Activated CD4-positive, alpha-beta T cell treated with anti-CD3 and anti-CD28 coated beads, Interleukin-2, amount 10 ng/mL, durations not matched to agents 7 days and 5 days (primary cell): ENCODE measurements at regions not wholly inside any gene's neighbourhood (a gene's known extent, or its start where the extent isn't known, plus 50 kb on each side); places are given as distances from the start of the nearest gene placed in this dataset.

ENCODE experiments used
- CTCF ChIA-PET: fragments of 350-600 bp; sonication (Branson Sonifier 250); formaldehyde crosslinking; loops from one replicate; lab custom pipeline; 2021; ENCODE audit warnings: antibody characterized with exemption; lab: Charles Lee
- POLR2A ChIA-PET: fragments of 350-600 bp; sonication (Branson Sonifier 250); formaldehyde crosslinking; loops from one replicate; lab custom pipeline; 2021; ENCODE audit warnings: antibody characterized with exemption; lab: Charles Lee
- DNase-seq: peaks from one replicate; pipeline ENCODE4 v3.0.0-alpha.2; 2020
- H3K27ac Mint-ChIP-seq: one replicate; pipeline ENCODE4 v1.8.0; 2021; ENCODE audit warnings: mild to moderate bottlenecking, moderate library complexity, mixed read lengths
- H3K27me3 Mint-ChIP-seq: one replicate; pipeline ENCODE4 v1.8.0; 2021; ENCODE audit warnings: mixed read lengths
- H3K36me3 Mint-ChIP-seq: one replicate; pipeline ENCODE4 v1.8.0; 2021; ENCODE audit warnings: low read depth, mixed read lengths
- H3K4me1 Mint-ChIP-seq: one replicate; pipeline ENCODE4 v1.8.0; 2021; ENCODE audit warnings: mixed read lengths
- H3K4me3 Mint-ChIP-seq: one replicate; pipeline ENCODE4 v1.8.0; 2021; ENCODE audit warnings: mild to moderate bottlenecking, moderate library complexity, mixed read lengths
- H3K9me3 Mint-ChIP-seq: one replicate; pipeline ENCODE4 v1.8.0; 2021; ENCODE audit warnings: mixed read lengths

GRCh38 chr5:51172903-51173626 is 210.2 kb upstream of the ISL1 start:
- Mint-ChIP-seq H3K9me3 (no peaks in the 10 kb centered on the region), H3K27ac (no peak overlapping the region), H3K4me3 (no peak overlapping the region), H3K27me3 (no peaks in the 10 kb centered on the region), H3K4me1 (no peaks in the 10 kb centered on the region), H3K36me3 (no peaks in the 10 kb centered on the region)
- ChIA-PET CTCF (no interaction called here), POLR2A (no interaction called here)
- DNase-seq: no peak

- CTCF ChIA-PET: no interaction called here
- POLR2A ChIA-PET: no interaction called here
- Mint-ChIP-seq H3K27ac (no peak overlapping the region), H3K4me3 (no peak overlapping the region), H3K36me3 (no peaks in the 10 kb centered on the region), H3K27me3 (no peaks in the 10 kb centered on the region), H3K9me3 (no peaks in the 10 kb centered on the region), H3K4me1 (no peaks in the 10 kb centered on the region)
- no peak for DNase-seq
Measured at GRCh38 chr5:51181208-51181894, 201.9 kb upstream of the ISL1 start.

- CTCF ChIA-PET: no interaction called here
Measured at GRCh38 chr5:51185850-51186329, 197.4 kb upstream of the ISL1 start.

GRCh38 chr5:51188001-51188591 is 195.2 kb upstream of the ISL1 start:
- no peak for DNase-seq
- ChIA-PET CTCF (no interaction called here), POLR2A (no interaction called here)
- Mint-ChIP-seq H3K9me3 (no peaks in the 10 kb centered on the region), H3K27me3 (no peaks in the 10 kb centered on the region), H3K4me1 (no peaks in the 10 kb centered on the region), H3K36me3 (no peaks in the 10 kb centered on the region), H3K4me3 (no peak overlapping the region), H3K27ac (no peak overlapping the region)

More at GRCh38 chr5:51185850-51186329, 197.4 kb upstream of the ISL1 start:
- POLR2A ChIA-PET: no interaction called here
- no peak overlapping the region for H3K27ac Mint-ChIP-seq
- H3K36me3 Mint-ChIP-seq: no peaks in the 10 kb centered on the region
- no peaks in the 10 kb centered on the region for H3K4me1 Mint-ChIP-seq
- H3K4me3 Mint-ChIP-seq: no peak overlapping the region
- H3K27me3 Mint-ChIP-seq: no peaks in the 10 kb centered on the region
- no peaks in the 10 kb centered on the region for H3K9me3 Mint-ChIP-seq
- no peak for DNase-seq

- no peak for DNase-seq
- ChIA-PET POLR2A (no interaction called here), CTCF (no interaction called here)
Measured at GRCh38 chr5:51194671-51195070, 188.6 kb upstream of the ISL1 start.

GRCh38 chr5:51201024-51201423 is 182.2 kb upstream of the ISL1 start:
- no peak for DNase-seq
- POLR2A ChIA-PET: no interaction called here
- Mint-ChIP-seq H3K36me3 (no peaks in the 10 kb centered on the region), H3K4me3 (no peak overlapping the region), H3K4me1 (no peaks in the 10 kb centered on the region), H3K27me3 (no peaks in the 10 kb centered on the region), H3K9me3 (no peaks in the 10 kb centered on the region), H3K27ac (no peak overlapping the region)
- CTCF ChIA-PET: no interaction called here

More at GRCh38 chr5:51194671-51195070, 188.6 kb upstream of the ISL1 start:
- Mint-ChIP-seq H3K4me1 (no peaks in the 10 kb centered on the region), H3K27me3 (no peaks in the 10 kb centered on the region), H3K4me3 (no peak overlapping the region), H3K9me3 (no peaks in the 10 kb centered on the region), H3K27ac (no peak overlapping the region), H3K36me3 (no peaks in the 10 kb centered on the region)

GRCh38 chr5:51201708-51202107 is 181.5 kb upstream of the ISL1 start:
- Mint-ChIP-seq H3K4me3 (no peak overlapping the region), H3K4me1 (no peaks in the 10 kb centered on the region), H3K9me3 (no peaks in the 10 kb centered on the region), H3K36me3 (no peaks in the 10 kb centered on the region), H3K27me3 (no peaks in the 10 kb centered on the region), H3K27ac (no peak overlapping the region)
- ChIA-PET POLR2A (no interaction called here), CTCF (no interaction called here)
- no peak for DNase-seq

- no peak overlapping the region for H3K4me3 Mint-ChIP-seq
- H3K27me3 Mint-ChIP-seq: no peaks in the 10 kb centered on the region
- H3K27ac Mint-ChIP-seq: no peak overlapping the region
- H3K4me1 Mint-ChIP-seq: no peaks in the 10 kb centered on the region
- no peak for DNase-seq
- ChIA-PET POLR2A (no interaction called here), CTCF (no interaction called here)
- H3K9me3 Mint-ChIP-seq: no peaks in the 10 kb centered on the region
- no peaks in the 10 kb centered on the region for H3K36me3 Mint-ChIP-seq
Measured at GRCh38 chr5:51202161-51202560, 181.1 kb upstream of the ISL1 start.

- Mint-ChIP-seq H3K9me3 (no peaks in the 10 kb centered on the region), H3K36me3 (no peaks in the 10 kb centered on the region), H3K27ac (no peak overlapping the region), H3K27me3 (no peaks in the 10 kb centered on the region), H3K4me3 (no peak overlapping the region), H3K4me1 (no peaks in the 10 kb centered on the region)
- ChIA-PET POLR2A (no interaction called here), CTCF (no interaction called here)
- no peak for DNase-seq
Measured at GRCh38 chr5:51203598-51203997, 179.7 kb upstream of the ISL1 start.

- H3K4me1 Mint-ChIP-seq: no peaks in the 10 kb centered on the region
- no peak overlapping the region for H3K27ac Mint-ChIP-seq
- ChIA-PET POLR2A (no interaction called here), CTCF (no interaction called here)
- H3K27me3 Mint-ChIP-seq: no peaks in the 10 kb centered on the region
- no peaks in the 10 kb centered on the region for H3K36me3 Mint-ChIP-seq
- DNase-seq: no peak
- no peaks in the 10 kb centered on the region for H3K9me3 Mint-ChIP-seq
- H3K4me3 Mint-ChIP-seq: no peak overlapping the region
Measured at GRCh38 chr5:51208296-51208695, 175.0 kb upstream of the ISL1 start.

- DNase-seq: no peak
- Mint-ChIP-seq H3K4me3 (no peak overlapping the region), H3K27ac (no peak overlapping the region), H3K9me3 (no peaks in the 10 kb centered on the region), H3K36me3 (no peaks in the 10 kb centered on the region), H3K4me1 (no peaks in the 10 kb centered on the region), H3K27me3 (no peaks in the 10 kb centered on the region)
- ChIA-PET CTCF (no interaction called here), POLR2A (no interaction called here)
Measured at GRCh38 chr5:51214746-51215145, 168.5 kb upstream of the ISL1 start.

GRCh38 chr5:51225789-51226742 is 157.2 kb upstream of the ISL1 start:
- no peaks in the 10 kb centered on the region for H3K9me3 Mint-ChIP-seq
- DNase-seq: no peak
- H3K27me3 Mint-ChIP-seq: no peaks in the 10 kb centered on the region
- ChIA-PET CTCF (no interaction called here), POLR2A (no interaction called here)
- H3K36me3 Mint-ChIP-seq: no peaks in the 10 kb centered on the region
- no peak overlapping the region for H3K4me3 Mint-ChIP-seq
- H3K4me1 Mint-ChIP-seq: no peaks in the 10 kb centered on the region
- no peak overlapping the region for H3K27ac Mint-ChIP-seq
